Thoracic aorta (tissue), 2 donors: ENCODE measurements at regions not wholly inside any gene's neighbourhood (a gene's known extent, or its start where the extent isn't known, plus 50 kb on each side); places are given as distances from the start of the nearest gene placed in this dataset.
A peak's percentile ranks its signal among the peaks of the same experiment; 100 is the strongest.

ENCODE experiments used
- ATAC-seq: fragments of 150-250 bp; one replicate; pipeline ENCODE4 v1.8.0; 2017; ENCODE audit warnings: low read depth; ENCODE audit not compliant: insufficient number of reproducible peaks, low FRiP score
- DNase-seq: peaks from one replicate; pipeline ENCODE4 v3.0.0-alpha.2; 2020; ENCODE audit warnings: low spot score
- H3K27ac ChIP-seq, 2 donors: fragments of 200-600 bp; sonication (generic); 1 replicate in 1 of 2; 2 replicates in 1 of 2; pipeline ENCODE4 v1.5.1; 2016; ENCODE audit warnings: mild to moderate bottlenecking in 2 of 2, moderate library complexity in 2 of 2
- H3K27me3 ChIP-seq: fragments of 200-600 bp; sonication (generic); replicated peaks from 2 replicates; pipeline ENCODE4 v1.6.0; 2016; ENCODE audit warnings: mild to moderate bottlenecking; ENCODE audit not compliant: insufficient read depth
- H3K36me3 ChIP-seq: fragments of 200-600 bp; sonication (generic); one replicate; pipeline ENCODE4 v1.5.1; 2016
- H3K4me1 ChIP-seq, 2 donors: fragments of 200-600 bp; sonication (generic); 1 replicate in 1 of 2; 2 replicates in 1 of 2; pipeline versions ENCODE4 v1.5.1 to v1.6.0; 2016; ENCODE audit warnings: low read depth in 2 of 2, mild to moderate bottlenecking in 1 of 2; ENCODE audit not compliant: control insufficient read depth in 1 of 2
- H3K4me3 ChIP-seq: fragments of 200-600 bp; sonication (generic); 2 replicates; pipeline ENCODE4 v1.5.1; 2016; ENCODE audit warnings: mild to moderate bottlenecking
- H3K9me3 ChIP-seq: fragments of 200-600 bp; sonication (generic); 2 replicates; pipeline ENCODE4 v1.5.1; 2016
- TF ChIP-seq, protein P1 (sequence below): fragments of 200-600 bp; sonication (generic); IDR thresholded peaks from one replicate; pipeline ENCODE4 v1.5.1; 2019; ENCODE audit warnings: antibody characterized with exemption

DNA sequence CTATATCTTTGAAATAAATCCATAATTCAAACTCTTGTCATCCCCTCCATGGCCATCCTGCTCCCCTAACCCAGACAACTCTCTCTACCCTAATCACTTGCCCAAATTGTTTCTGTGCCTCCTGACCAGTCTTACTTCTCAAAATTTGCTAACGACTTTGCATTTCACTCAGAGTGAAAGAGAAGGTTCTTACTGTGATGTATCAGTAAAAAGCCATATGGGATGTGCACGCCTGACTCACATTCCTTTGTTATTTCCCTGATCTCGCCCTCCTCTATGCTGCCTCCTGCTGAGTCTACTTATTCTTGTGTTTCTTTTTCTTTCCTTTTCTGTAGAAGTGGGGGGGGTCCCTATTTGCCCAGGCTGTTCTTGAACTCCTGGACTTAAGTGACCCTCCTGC is 487.2 kb upstream of the FRG2C start:
- DNase-seq: no peak
- H3K36me3 ChIP-seq: no peaks in the 10 kb centered on the region
- no peak for ATAC-seq
- H3K27ac ChIP-seq: no peak overlapping the region
- TF ChIP-seq, protein P1, sequence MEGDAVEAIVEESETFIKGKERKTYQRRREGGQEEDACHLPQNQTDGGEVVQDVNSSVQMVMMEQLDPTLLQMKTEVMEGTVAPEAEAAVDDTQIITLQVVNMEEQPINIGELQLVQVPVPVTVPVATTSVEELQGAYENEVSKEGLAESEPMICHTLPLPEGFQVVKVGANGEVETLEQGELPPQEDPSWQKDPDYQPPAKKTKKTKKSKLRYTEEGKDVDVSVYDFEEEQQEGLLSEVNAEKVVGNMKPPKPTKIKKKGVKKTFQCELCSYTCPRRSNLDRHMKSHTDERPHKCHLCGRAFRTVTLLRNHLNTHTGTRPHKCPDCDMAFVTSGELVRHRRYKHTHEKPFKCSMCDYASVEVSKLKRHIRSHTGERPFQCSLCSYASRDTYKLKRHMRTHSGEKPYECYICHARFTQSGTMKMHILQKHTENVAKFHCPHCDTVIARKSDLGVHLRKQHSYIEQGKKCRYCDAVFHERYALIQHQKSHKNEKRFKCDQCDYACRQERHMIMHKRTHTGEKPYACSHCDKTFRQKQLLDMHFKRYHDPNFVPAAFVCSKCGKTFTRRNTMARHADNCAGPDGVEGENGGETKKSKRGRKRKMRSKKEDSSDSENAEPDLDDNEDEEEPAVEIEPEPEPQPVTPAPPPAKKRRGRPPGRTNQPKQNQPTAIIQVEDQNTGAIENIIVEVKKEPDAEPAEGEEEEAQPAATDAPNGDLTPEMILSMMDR: no peak
- H3K4me1 ChIP-seq: no peaks in the 10 kb centered on the region
- no peak overlapping the region for H3K4me3 ChIP-seq
- no peaks in the 10 kb centered on the region for H3K9me3 ChIP-seq
- H3K27me3 ChIP-seq: no peaks in the 10 kb centered on the region

DNA sequence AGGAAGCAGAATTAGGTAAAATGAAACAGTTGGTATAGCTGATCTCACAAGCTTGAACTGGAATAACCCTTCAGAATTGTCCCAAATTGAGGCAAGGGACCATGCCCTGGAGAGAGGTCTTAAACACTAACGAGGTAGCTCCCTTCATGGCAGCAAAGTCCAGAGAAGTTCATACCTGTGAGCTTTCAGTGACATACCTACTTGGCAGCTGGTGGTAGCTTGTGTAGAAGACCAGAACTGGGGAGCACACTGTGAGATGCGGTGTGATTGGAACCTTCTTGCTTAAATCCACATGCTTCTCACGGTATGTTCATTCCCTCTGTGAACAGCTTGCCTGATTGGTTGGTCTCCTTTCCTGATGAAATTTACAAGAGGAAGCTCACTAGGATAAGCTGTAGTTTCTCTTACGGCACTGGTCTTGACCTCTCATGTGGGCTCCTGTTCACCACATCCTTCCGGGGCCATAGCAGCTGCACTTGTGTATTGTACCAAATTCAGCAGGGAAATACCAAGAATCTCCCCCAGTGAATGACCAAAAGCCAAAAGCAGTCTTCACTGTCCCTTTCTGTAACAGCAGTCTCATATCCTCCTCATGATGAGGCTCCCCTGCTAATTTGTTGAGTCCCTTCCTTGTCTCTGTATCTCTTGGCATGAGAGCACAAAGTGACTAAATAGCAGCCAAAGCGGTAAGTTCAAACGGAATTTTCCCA is 483.7 kb upstream of the FRG2C start:
- Histone ChIP-seq H3K36me3 (no peaks in the 10 kb centered on the region), H3K9me3 (no peaks in the 10 kb centered on the region), H3K27ac (no peak overlapping the region), H3K4me1 (no peaks in the 10 kb centered on the region), H3K27me3 (no peaks in the 10 kb centered on the region), H3K4me3 (no peak overlapping the region)
- DNase-seq (no peak), ATAC-seq (no peak)
- TF ChIP-seq, protein P1: no peak

DNA sequence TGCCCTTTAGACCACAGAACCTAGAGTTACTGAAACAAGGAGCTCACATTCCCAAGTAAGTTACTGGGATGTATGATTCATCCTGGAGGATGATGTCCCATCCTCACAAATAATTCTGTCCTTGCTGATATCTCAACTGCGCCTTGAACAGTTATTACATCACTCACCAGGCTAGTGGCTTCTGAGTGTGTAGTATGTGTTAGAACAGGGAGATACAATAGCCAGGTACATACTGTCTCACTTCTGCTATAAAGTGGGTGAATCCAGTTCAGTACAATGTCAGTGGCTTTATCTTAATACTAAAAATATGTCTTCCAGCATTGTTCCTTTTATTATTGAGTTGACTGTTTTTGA is 483.2 kb upstream of the FRG2C start:
- no peaks in the 10 kb centered on the region for H3K9me3 ChIP-seq
- ATAC-seq (no peak), DNase-seq (no peak)
- TF ChIP-seq, protein P1: no peak
- H3K4me3 ChIP-seq: no peak overlapping the region
- H3K27ac ChIP-seq: no peak overlapping the region
- no peaks in the 10 kb centered on the region for H3K27me3 ChIP-seq
- H3K4me1 ChIP-seq: no peaks in the 10 kb centered on the region
- no peaks in the 10 kb centered on the region for H3K36me3 ChIP-seq

DNA sequence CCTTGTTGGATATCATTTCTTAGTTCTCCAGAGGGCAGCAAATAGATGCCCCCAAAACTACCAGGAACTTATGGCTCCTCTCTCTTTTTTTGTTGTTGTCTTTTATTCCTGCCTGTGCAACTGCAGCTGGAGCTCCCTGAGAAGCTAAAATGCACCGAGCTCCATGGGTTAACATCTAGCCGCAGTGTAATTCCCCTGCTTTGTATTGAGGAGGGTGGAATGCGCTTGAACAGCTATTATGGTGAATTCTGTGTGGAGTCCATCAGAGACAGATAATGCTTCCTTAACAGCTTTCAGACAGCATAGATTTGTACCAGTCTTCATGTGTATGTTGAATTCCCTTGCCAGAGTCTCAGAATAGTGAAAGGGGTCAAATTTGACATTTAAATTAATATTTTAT is 475.2 kb upstream of the FRG2C start:
- H3K4me3 ChIP-seq: no peak overlapping the region
- DNase-seq (no peak), ATAC-seq (no peak)
- H3K36me3 ChIP-seq: no peaks in the 10 kb centered on the region
- H3K27me3 ChIP-seq: no peaks in the 10 kb centered on the region
- TF ChIP-seq, protein P1: no peak
- no peaks in the 10 kb centered on the region for H3K9me3 ChIP-seq
- H3K27ac ChIP-seq: no peak overlapping the region
- no peaks in the 10 kb centered on the region for H3K4me1 ChIP-seq

DNA sequence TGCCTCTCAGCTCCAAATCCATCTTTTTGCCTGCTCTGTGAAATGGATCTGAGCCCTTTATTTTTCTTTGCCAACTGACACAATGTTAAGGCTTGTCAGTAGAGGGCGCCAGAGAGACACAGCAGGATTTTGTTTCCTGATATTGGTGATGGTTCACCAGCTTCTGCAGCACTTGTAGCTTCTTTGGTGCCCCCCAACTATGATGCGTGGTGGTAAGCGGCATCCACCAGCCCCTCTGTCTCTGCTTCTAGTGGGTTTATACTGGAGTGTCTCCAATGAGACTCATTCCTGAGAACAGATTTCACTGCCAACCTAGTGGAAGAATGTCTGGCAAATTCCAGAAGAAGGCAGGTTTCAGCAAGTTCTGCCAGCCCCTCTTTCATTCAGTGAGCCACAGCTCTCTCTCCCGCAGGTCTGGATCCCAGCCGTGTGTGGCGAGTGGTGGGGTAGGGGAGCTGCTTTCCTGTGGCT is 471.9 kb upstream of the FRG2C start:
- no peaks in the 10 kb centered on the region for H3K9me3 ChIP-seq
- H3K27me3 ChIP-seq: no peaks in the 10 kb centered on the region
- ATAC-seq (no peak), DNase-seq (no peak)
- no peaks in the 10 kb centered on the region for H3K36me3 ChIP-seq
- no peak overlapping the region for H3K4me3 ChIP-seq
- no peak overlapping the region for H3K27ac ChIP-seq
- H3K4me1 ChIP-seq: no peaks in the 10 kb centered on the region
- TF ChIP-seq, protein P1: peak; percentile 61
